HPDE6-E6E7 (cell line): ENCODE measurements at regions not wholly inside any gene's neighbourhood (a gene's known extent, or its start where the extent isn't known, plus 50 kb on each side); places are given as distances from the start of the nearest gene placed in this dataset.
"Not testable (repeated sequence)": the region's sequence is repeated elsewhere in the genome, so short reads cannot be mapped to it uniquely, and the experiment has no call there.

Source experiments
- DNase-seq: peaks from one replicate; pipeline ENCODE4 v3.0.0; 2011; ENCODE audit warnings: missing footprints; ENCODE audit errors: extremely low spot score

GRCh38 chr5:124128867-124129266 is 616.9 kb downstream of the CSNK1G3 start:
- DNase-seq = no peak

GRCh38 chr5:124126504-124127217 is 614.7 kb downstream of the CSNK1G3 start:
- no peak for DNase-seq

GRCh38 chr5:124124711-124125229 is 612.8 kb downstream of the CSNK1G3 start:
- no peak for DNase-seq

- no peak for DNase-seq
These were observed 609.2 kb downstream of the CSNK1G3 start for GRCh38 chr5:124121198-124121597.

- no peak for DNase-seq
These were observed 602.9 kb downstream of the CSNK1G3 start for GRCh38 chr5:124114911-124115310.

GRCh38 chr5:124111886-124112285 is 599.9 kb downstream of the CSNK1G3 start:
- DNase-seq = peak; percentile 8

GRCh38 chr5:124110942-124111341 is 599.0 kb downstream of the CSNK1G3 start:
- no peak for DNase-seq

GRCh38 chr5:124105326-124105725 is 593.3 kb downstream of the CSNK1G3 start:
- no peak for DNase-seq

- no peak for DNase-seq
These were observed 592.8 kb downstream of the CSNK1G3 start for GRCh38 chr5:124104821-124105220.

- no peak for DNase-seq
These were observed 592.4 kb downstream of the CSNK1G3 start for GRCh38 chr5:124104344-124104743.

GRCh38 chr5:124103671-124104070 is 591.7 kb downstream of the CSNK1G3 start:
- no peak for DNase-seq

- DNase-seq = not testable (repeated sequence)
These were observed 591.1 kb downstream of the CSNK1G3 start for GRCh38 chr5:124103056-124103455.

GRCh38 chr5:124102486-124102885 is 590.5 kb downstream of the CSNK1G3 start:
- no peak for DNase-seq

- DNase-seq = no peak
These were observed 581.7 kb downstream of the CSNK1G3 start for GRCh38 chr5:124093658-124094057.

GRCh38 chr5:124090115-124090514 is 578.1 kb downstream of the CSNK1G3 start:
- DNase-seq = no peak

GRCh38 chr5:124089578-124089977 is 577.6 kb downstream of the CSNK1G3 start:
- DNase-seq = no peak

- no peak for DNase-seq
These were observed 576.5 kb downstream of the CSNK1G3 start for GRCh38 chr5:124088289-124089032.

GRCh38 chr5:124087752-124088151 is 575.8 kb downstream of the CSNK1G3 start:
- no peak for DNase-seq

- DNase-seq = peak; percentile 3
These were observed 568.3 kb downstream of the CSNK1G3 start for GRCh38 chr5:124080256-124080655.

GRCh38 chr5:124079062-124079461 is 567.1 kb downstream of the CSNK1G3 start:
- DNase-seq = no peak

- DNase-seq = no peak
These were observed 562.5 kb downstream of the CSNK1G3 start for GRCh38 chr5:124074500-124074899.

- DNase-seq = no peak
These were observed 560.6 kb downstream of the CSNK1G3 start for GRCh38 chr5:124072570-124072969.

- DNase-seq = no peak
These were observed 559.1 kb downstream of the CSNK1G3 start for GRCh38 chr5:124071039-124071438.
